ENCODE measurements at regions not wholly inside any gene's neighbourhood (a gene's known extent, or its start where the extent isn't known, plus 50 kb on each side); places are given as distances from the start of the nearest gene placed in this dataset.

DNA sequence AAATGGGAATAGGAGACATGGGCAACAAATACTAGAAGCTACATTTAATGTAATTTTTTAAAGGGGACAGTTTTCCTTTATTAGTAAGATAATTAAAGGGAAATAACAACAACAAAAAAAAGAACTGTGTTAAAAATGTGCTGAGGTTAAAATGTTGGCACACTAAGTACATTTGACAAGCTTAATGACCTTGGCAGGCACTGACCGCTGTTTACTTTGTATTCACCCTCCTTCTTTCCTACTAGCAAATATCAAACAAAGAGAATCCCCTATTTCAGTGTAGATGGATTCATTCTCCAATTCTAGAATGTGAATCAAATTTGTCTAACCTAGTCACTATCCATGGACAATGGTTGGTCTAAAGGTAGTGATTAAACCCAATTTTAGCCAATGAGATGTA, 77.5 kb upstream of the TOMM7 start:
- Histone ChIP-seq H3K4me3 (ENCODE audit: low read length in 2 of 2) (no peak overlapping the region), H3K27me3 (ENCODE audit: control insufficient read depth in 1 of 2, insufficient read depth in 2 of 2, low read length in 1 of 2) (no peaks in the 10 kb centered on the region), H3K9me3 (ENCODE audit: control insufficient read depth, low read length) (no peaks in the 10 kb centered on the region), H3K4me1 (ENCODE audit: control insufficient read depth in 1 of 2, insufficient read depth in 2 of 2, low read length in 2 of 2) (no peaks in the 10 kb centered on the region), H3K36me3 (ENCODE audit: control insufficient read depth in 1 of 2, insufficient read depth in 2 of 2, low read length in 1 of 2) (no peaks in the 10 kb centered on the region), H3K27ac (ENCODE audit: low read depth in 1 of 2, low read length in 2 of 2) (no peak overlapping the region)
- intact Hi-C loops (cut with DNase I) = no loop called here
- no peak for DNase-seq
- ATAC-seq (ENCODE audit: low FRiP score) = no peak
- WGBS, 2 donors = 92 to 95% methylated on average over 1 of the region's 1 CpG

DNA sequence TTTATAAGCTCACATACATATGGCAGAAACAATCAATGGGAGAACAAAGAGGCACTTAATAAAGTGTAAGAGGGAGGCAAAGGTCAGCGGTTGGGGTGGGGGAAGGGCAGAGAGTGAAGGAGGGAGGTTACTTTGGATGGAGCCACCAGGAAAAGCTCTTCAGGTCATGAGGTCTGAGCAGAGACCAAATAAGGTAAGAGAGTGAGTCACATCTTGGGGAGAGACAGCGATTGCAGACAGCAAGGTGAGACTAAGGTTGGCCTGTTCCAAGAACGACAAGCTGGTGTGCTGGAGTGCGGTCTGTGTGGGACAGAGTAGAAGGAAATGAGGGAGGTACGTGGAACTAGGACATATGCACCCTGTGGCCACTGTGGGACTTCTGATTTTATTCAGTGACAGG, 74.3 kb upstream of the TOMM7 start:
- no peak overlapping the region for H3K4me3 ChIP-seq (ENCODE audit: low read length in 2 of 2)

DNA sequence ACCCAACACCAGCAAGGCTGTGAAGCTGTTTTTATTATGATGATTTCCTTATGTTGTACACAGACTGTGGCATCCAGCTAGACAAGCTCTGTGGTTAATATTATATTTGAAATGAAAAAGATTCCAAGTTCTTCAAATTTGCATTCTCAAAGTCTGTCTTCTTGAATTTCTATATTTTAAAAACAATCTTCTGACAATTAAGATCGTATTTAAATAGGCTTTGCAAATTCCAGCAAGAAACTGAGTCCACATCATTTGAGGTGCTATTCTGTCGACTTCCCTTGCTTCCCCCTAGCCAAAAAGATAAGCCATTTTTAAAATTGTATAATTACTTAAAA, 73.1 kb upstream of the TOMM7 start:
- H3K4me1 ChIP-seq (ENCODE audit: control insufficient read depth in 1 of 2, insufficient read depth in 2 of 2, low read length in 2 of 2) = no peaks in the 10 kb centered on the region
- intact Hi-C loops (cut with DNase I) = no loop called here
- no peaks in the 10 kb centered on the region for H3K9me3 ChIP-seq (ENCODE audit: control insufficient read depth, low read length)
- H3K27ac ChIP-seq (ENCODE audit: low read depth in 1 of 2, low read length in 2 of 2) = no peak overlapping the region
- no peak overlapping the region for H3K4me3 ChIP-seq (ENCODE audit: low read length in 2 of 2)
- ATAC-seq (ENCODE audit: low FRiP score) = no peak
- no peaks in the 10 kb centered on the region for H3K36me3 ChIP-seq (ENCODE audit: control insufficient read depth in 1 of 2, insufficient read depth in 2 of 2, low read length in 1 of 2)
- DNase-seq = no peak
- H3K27me3 ChIP-seq (ENCODE audit: control insufficient read depth in 1 of 2, insufficient read depth in 2 of 2, low read length in 1 of 2) = no peaks in the 10 kb centered on the region
- WGBS, 2 donors = 57 to 63% methylated on average over 2 of the region's 2 CpGs

More for the DNA sequence above, 74.3 kb upstream of the TOMM7 start:
- H3K36me3 ChIP-seq (ENCODE audit: control insufficient read depth in 1 of 2, insufficient read depth in 2 of 2, low read length in 1 of 2) = no peaks in the 10 kb centered on the region
- H3K4me1 ChIP-seq (ENCODE audit: control insufficient read depth in 1 of 2, insufficient read depth in 2 of 2, low read length in 2 of 2) = no peaks in the 10 kb centered on the region
- H3K9me3 ChIP-seq (ENCODE audit: control insufficient read depth, low read length) = no peaks in the 10 kb centered on the region
- H3K27me3 ChIP-seq (ENCODE audit: control insufficient read depth in 1 of 2, insufficient read depth in 2 of 2, low read length in 1 of 2) = no peaks in the 10 kb centered on the region
- 92 to 93% methylated on average over 5 of the region's 5 CpGs for WGBS, 2 donors
- no peak for ATAC-seq (ENCODE audit: low FRiP score)
- intact Hi-C loops (cut with DNase I) = no loop called here
- DNase-seq = no peak
- H3K27ac ChIP-seq (ENCODE audit: low read depth in 1 of 2, low read length in 2 of 2) = no peak overlapping the region

GRCh38 chr7:22895140-22895827, 72.6 kb upstream of the TOMM7 start:
- no peaks in the 10 kb centered on the region for H3K36me3 ChIP-seq (ENCODE audit: control insufficient read depth in 1 of 2, insufficient read depth in 2 of 2, low read length in 1 of 2)
- DNase-seq (no peak), ATAC-seq (ENCODE audit: low FRiP score) (no peak)
- H3K9me3 ChIP-seq (ENCODE audit: control insufficient read depth, low read length) = no peaks in the 10 kb centered on the region
- no peak overlapping the region for H3K4me3 ChIP-seq (ENCODE audit: low read length in 2 of 2)
- no peaks in the 10 kb centered on the region for H3K27me3 ChIP-seq (ENCODE audit: control insufficient read depth in 1 of 2, insufficient read depth in 2 of 2, low read length in 1 of 2)
- intact Hi-C loops (cut with DNase I) = no loop called here
- H3K4me1 ChIP-seq (ENCODE audit: control insufficient read depth in 1 of 2, insufficient read depth in 2 of 2, low read length in 2 of 2) = no peaks in the 10 kb centered on the region
- 63 to 69% methylated on average over 3 of the region's 3 CpGs for WGBS, 2 donors
- H3K27ac ChIP-seq (ENCODE audit: low read depth in 1 of 2, low read length in 2 of 2) = no peak overlapping the region

DNA sequence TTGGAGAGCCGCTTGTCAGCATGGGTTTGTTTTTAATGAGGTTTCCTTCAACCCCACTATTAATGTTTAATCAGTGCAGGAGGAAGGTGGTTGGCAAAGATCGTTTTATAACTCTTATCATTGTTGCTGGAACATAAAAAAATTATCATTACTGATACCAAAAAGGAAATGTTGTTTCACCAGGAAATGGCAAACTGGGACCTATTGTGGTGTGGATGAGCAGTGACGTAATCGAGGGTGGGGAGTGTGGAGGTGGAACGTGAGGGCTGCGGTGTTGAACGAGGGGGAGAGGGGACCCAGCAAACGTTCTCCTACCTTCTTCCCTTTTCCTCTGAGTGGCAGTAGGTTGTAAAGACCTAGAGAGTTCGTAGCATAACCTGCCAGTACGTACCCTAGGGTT, 71.9 kb upstream of the TOMM7 start:
- WGBS, 2 donors = 79% methylated on average over 10 of the region's 10 CpGs

GRCh38 chr7:22890773-22891172, 68.1 kb upstream of the TOMM7 start:
- Histone ChIP-seq H3K36me3 (ENCODE audit: control insufficient read depth in 1 of 2, insufficient read depth in 2 of 2, low read length in 1 of 2) (no peaks in the 10 kb centered on the region), H3K9me3 (ENCODE audit: control insufficient read depth, low read length) (no peaks in the 10 kb centered on the region), H3K4me1 (ENCODE audit: control insufficient read depth in 1 of 2, insufficient read depth in 2 of 2, low read length in 2 of 2) (no peaks in the 10 kb centered on the region), H3K27ac (ENCODE audit: low read depth in 1 of 2, low read length in 2 of 2) (no peak overlapping the region), H3K4me3 (ENCODE audit: low read length in 2 of 2) (no peak overlapping the region), H3K27me3 (ENCODE audit: control insufficient read depth in 1 of 2, insufficient read depth in 2 of 2, low read length in 1 of 2) (no peaks in the 10 kb centered on the region)
- intact Hi-C loops (cut with DNase I) = no loop called here
- DNase-seq (no peak), ATAC-seq (ENCODE audit: low FRiP score) (no peak)
- WGBS, 2 donors = 42 to 65% methylated on average over 4 of the region's 4 CpGs

More for the DNA sequence above, 71.9 kb upstream of the TOMM7 start:
- intact Hi-C loops (cut with DNase I) = no loop called here
- Histone ChIP-seq H3K36me3 (ENCODE audit: control insufficient read depth in 1 of 2, insufficient read depth in 2 of 2, low read length in 1 of 2) (no peaks in the 10 kb centered on the region), H3K27me3 (ENCODE audit: control insufficient read depth in 1 of 2, insufficient read depth in 2 of 2, low read length in 1 of 2) (no peaks in the 10 kb centered on the region), H3K4me1 (ENCODE audit: control insufficient read depth in 1 of 2, insufficient read depth in 2 of 2, low read length in 2 of 2) (no peaks in the 10 kb centered on the region), H3K27ac (ENCODE audit: low read depth in 1 of 2, low read length in 2 of 2) (no peak overlapping the region), H3K9me3 (ENCODE audit: control insufficient read depth, low read length) (no peaks in the 10 kb centered on the region), H3K4me3 (ENCODE audit: low read length in 2 of 2) (no peak overlapping the region)
- no peak for ATAC-seq (ENCODE audit: low FRiP score)
- DNase-seq = no peak

GRCh38 chr7:22885797-22886261, 63.2 kb upstream of the TOMM7 start:
- WGBS, 2 donors = 39 to 58% methylated on average over 1 of the region's 1 CpG
- H3K27me3 ChIP-seq (ENCODE audit: control insufficient read depth in 1 of 2, insufficient read depth in 2 of 2, low read length in 1 of 2) = no peaks in the 10 kb centered on the region
- intact Hi-C loops (cut with DNase I) = no loop called here
- no peaks in the 10 kb centered on the region for H3K36me3 ChIP-seq (ENCODE audit: control insufficient read depth in 1 of 2, insufficient read depth in 2 of 2, low read length in 1 of 2)
- no peak overlapping the region for H3K4me3 ChIP-seq (ENCODE audit: low read length in 2 of 2)
- H3K9me3 ChIP-seq (ENCODE audit: control insufficient read depth, low read length) = no peaks in the 10 kb centered on the region
- DNase-seq = no peak
- no peak overlapping the region for H3K27ac ChIP-seq (ENCODE audit: low read depth in 1 of 2, low read length in 2 of 2)
- ATAC-seq (ENCODE audit: low FRiP score) = no peak
- H3K4me1 ChIP-seq (ENCODE audit: control insufficient read depth in 1 of 2, insufficient read depth in 2 of 2, low read length in 2 of 2) = no peaks in the 10 kb centered on the region

DNA sequence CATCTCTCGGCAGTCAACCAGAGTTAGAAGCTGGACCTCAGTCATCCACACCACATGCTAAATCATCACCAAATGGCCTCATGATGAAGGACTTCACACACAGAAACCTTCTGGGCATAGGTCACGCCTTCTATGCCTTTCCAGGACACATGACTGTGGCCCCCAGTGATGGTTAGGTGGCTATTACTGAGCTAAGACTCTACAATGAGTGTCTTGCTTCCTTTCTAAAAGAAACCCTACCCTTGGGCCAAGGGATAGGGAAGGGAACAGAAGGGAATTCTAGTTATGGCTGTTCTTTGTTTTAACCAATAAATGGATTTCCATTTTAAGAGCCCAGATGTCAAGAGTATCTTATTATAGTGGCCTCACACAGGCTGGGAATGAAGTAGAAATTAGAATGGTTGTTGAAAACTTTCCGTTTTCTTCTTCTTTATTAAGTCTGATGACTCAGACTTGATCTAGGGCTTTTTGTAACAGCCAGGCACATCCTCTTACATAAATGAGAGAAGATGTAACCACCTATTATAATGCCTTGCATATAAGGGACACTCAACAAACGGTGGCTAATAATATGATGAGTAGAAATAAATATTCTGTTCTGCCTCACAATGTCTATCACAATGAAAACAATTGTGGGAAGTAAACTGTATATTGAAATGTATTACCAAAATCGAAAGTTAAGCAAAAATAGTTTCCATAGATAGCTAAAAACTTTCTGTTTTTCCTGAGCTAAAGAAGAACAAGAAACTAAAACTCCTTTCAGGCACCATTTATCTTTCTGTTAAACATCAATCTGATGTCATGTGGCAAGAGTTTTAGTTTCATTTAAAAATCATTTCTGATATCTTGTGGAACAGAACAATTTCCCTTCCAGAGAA, 62.5 kb upstream of the TOMM7 start:
- Histone ChIP-seq H3K27me3 (ENCODE audit: control insufficient read depth in 1 of 2, insufficient read depth in 2 of 2, low read length in 1 of 2) (no peaks in the 10 kb centered on the region), H3K4me1 (ENCODE audit: control insufficient read depth in 1 of 2, insufficient read depth in 2 of 2, low read length in 2 of 2) (no peaks in the 10 kb centered on the region), H3K4me3 (ENCODE audit: low read length in 2 of 2) (no peak overlapping the region), H3K27ac (ENCODE audit: low read depth in 1 of 2, low read length in 2 of 2) (no peak overlapping the region), H3K9me3 (ENCODE audit: control insufficient read depth, low read length) (no peaks in the 10 kb centered on the region), H3K36me3 (ENCODE audit: control insufficient read depth in 1 of 2, insufficient read depth in 2 of 2, low read length in 1 of 2) (no peaks in the 10 kb centered on the region)
- ATAC-seq (ENCODE audit: low FRiP score) (no peak), DNase-seq (no peak)
- intact Hi-C loops (cut with DNase I) = no loop called here
- WGBS, 2 donors = 73% methylated on average over 5 of the region's 5 CpGs

DNA sequence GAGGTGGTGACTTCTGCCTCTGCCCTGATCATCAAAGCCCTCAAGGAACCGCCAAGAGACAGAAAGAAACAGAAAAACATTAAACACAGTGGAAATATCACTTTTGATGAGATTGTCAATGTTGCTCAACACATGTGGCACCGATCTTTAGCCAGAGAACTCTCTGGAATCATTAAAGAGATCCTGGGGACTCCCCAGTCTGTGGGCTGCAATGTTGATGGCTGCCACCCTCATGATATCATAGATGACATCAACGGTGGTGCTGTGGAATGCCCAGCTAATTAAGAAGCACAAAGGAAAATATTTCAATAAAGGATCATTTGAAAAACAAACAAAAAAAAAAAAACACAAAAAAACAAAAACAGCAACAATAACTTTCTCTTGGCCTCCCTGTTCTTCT, 59.5 kb upstream of the TOMM7 start:
- WGBS, 2 donors = 85 to 91% methylated on average over 3 of the region's 3 CpGs
- no peaks in the 10 kb centered on the region for H3K9me3 ChIP-seq (ENCODE audit: control insufficient read depth, low read length)
- no peaks in the 10 kb centered on the region for H3K36me3 ChIP-seq (ENCODE audit: control insufficient read depth in 1 of 2, insufficient read depth in 2 of 2, low read length in 1 of 2)
- no peak overlapping the region for H3K4me3 ChIP-seq (ENCODE audit: low read length in 2 of 2)
- no peak for DNase-seq
- H3K4me1 ChIP-seq (ENCODE audit: control insufficient read depth in 1 of 2, insufficient read depth in 2 of 2, low read length in 2 of 2) = no peaks in the 10 kb centered on the region
- ATAC-seq (ENCODE audit: low FRiP score) = no peak
- H3K27me3 ChIP-seq (ENCODE audit: control insufficient read depth in 1 of 2, insufficient read depth in 2 of 2, low read length in 1 of 2) = no peaks in the 10 kb centered on the region
- no peak overlapping the region for H3K27ac ChIP-seq (ENCODE audit: low read depth in 1 of 2, low read length in 2 of 2)
- intact Hi-C loops (cut with DNase I) = no loop called here

Measured in aorta (tissue), 5 donors.